ENCODE measurements at regions not wholly inside any gene's neighbourhood (a gene's known extent, or its start where the extent isn't known, plus 50 kb on each side); places are given as distances from the start of the nearest gene placed in this dataset.
"Not testable (repeated sequence)": the region's sequence is repeated elsewhere in the genome, so short reads cannot be mapped to it uniquely, and the experiment has no call there.

- not testable (repeated sequence) for TF ChIP-seq EP300, CTCF (IDR thresholded peaks at IDR 0.05)
These were observed 69.5 kb upstream of the NBPF11 start for GRCh38 chr1:148221593-148221992.
